ENCODE measurements at regions not wholly inside any gene's neighbourhood (a gene's known extent, or its start where the extent isn't known, plus 50 kb on each side); places are given as distances from the start of the nearest gene placed in this dataset.

GRCh38 chr13:105878119-105878700, 657.3 kb downstream of the EFNB2 start:
- DNase-seq (ENCODE audit: low read depth) (no peak), FAIRE-seq (no peak)
- Histone ChIP-seq H3K36me3 (ENCODE audit: control insufficient read depth, insufficient read depth, low read length) (no peaks in the 10 kb centered on the region), H3K4me3 (ENCODE audit: low read depth, low read length) (no peak overlapping the region), H3K27me3 (ENCODE audit: control insufficient read depth, insufficient read depth, low read length) (no peaks in the 10 kb centered on the region)
- TF ChIP-seq CTCF (IDR thresholded peaks at IDR 0.05; ENCODE audit: insufficient read depth, low read length, severe bottlenecking): no peak

GRCh38 chr13:105874814-105875213, 660.6 kb downstream of the EFNB2 start:
- FAIRE-seq (no peak), DNase-seq (ENCODE audit: low read depth) (no peak)
- Histone ChIP-seq H3K4me3 (ENCODE audit: low read depth, low read length) (no peak overlapping the region), H3K36me3 (ENCODE audit: control insufficient read depth, insufficient read depth, low read length) (no peaks in the 10 kb centered on the region), H3K27me3 (ENCODE audit: control insufficient read depth, insufficient read depth, low read length) (no peaks in the 10 kb centered on the region)
- TF ChIP-seq CTCF (IDR thresholded peaks at IDR 0.05; ENCODE audit: insufficient read depth, low read length, severe bottlenecking): no peak

GRCh38 chr13:105871768-105872167, 663.7 kb downstream of the EFNB2 start:
- Histone ChIP-seq H3K27me3 (ENCODE audit: control insufficient read depth, insufficient read depth, low read length) (no peaks in the 10 kb centered on the region), H3K36me3 (ENCODE audit: control insufficient read depth, insufficient read depth, low read length) (no peaks in the 10 kb centered on the region), H3K4me3 (ENCODE audit: low read depth, low read length) (no peak overlapping the region)
- TF ChIP-seq CTCF (IDR thresholded peaks at IDR 0.05; ENCODE audit: insufficient read depth, low read length, severe bottlenecking): no peak
- no peak for DNase-seq (ENCODE audit: low read depth)
- no peak for FAIRE-seq

GRCh38 chr13:105871326-105871725, 664.1 kb downstream of the EFNB2 start:
- TF ChIP-seq CTCF (IDR thresholded peaks at IDR 0.05; ENCODE audit: insufficient read depth, low read length, severe bottlenecking): no peak
- Histone ChIP-seq H3K4me3 (ENCODE audit: low read depth, low read length) (no peak overlapping the region), H3K36me3 (ENCODE audit: control insufficient read depth, insufficient read depth, low read length) (no peaks in the 10 kb centered on the region), H3K27me3 (ENCODE audit: control insufficient read depth, insufficient read depth, low read length) (no peaks in the 10 kb centered on the region)
- FAIRE-seq (no peak), DNase-seq (ENCODE audit: low read depth) (no peak)

GRCh38 chr13:105863300-105863920, 672.1 kb downstream of the EFNB2 start:
- Histone ChIP-seq H3K4me3 (ENCODE audit: low read depth, low read length) (no peak overlapping the region), H3K36me3 (ENCODE audit: control insufficient read depth, insufficient read depth, low read length) (no peaks in the 10 kb centered on the region), H3K27me3 (ENCODE audit: control insufficient read depth, insufficient read depth, low read length) (no peaks in the 10 kb centered on the region)
- no peak for TF ChIP-seq CTCF (IDR thresholded peaks at IDR 0.05; ENCODE audit: insufficient read depth, low read length, severe bottlenecking)
- FAIRE-seq (no peak), DNase-seq (ENCODE audit: low read depth) (no peak)

- no peak overlapping the region for H3K4me3 ChIP-seq (ENCODE audit: low read depth, low read length)
- DNase-seq (ENCODE audit: low read depth) (peak; percentile 96), FAIRE-seq (peak; percentile 36)
- TF ChIP-seq CTCF (IDR thresholded peaks at IDR 0.05; ENCODE audit: insufficient read depth, low read length, severe bottlenecking): no peak
- H3K27me3 ChIP-seq (ENCODE audit: control insufficient read depth, insufficient read depth, low read length): no peaks in the 10 kb centered on the region
- no peaks in the 10 kb centered on the region for H3K36me3 ChIP-seq (ENCODE audit: control insufficient read depth, insufficient read depth, low read length)
These were observed 687.0 kb downstream of the EFNB2 start for GRCh38 chr13:105848494-105848893.
